Left lung (tissue), 4 donors: ENCODE measurements at regions not wholly inside any gene's neighbourhood (a gene's known extent, or its start where the extent isn't known, plus 50 kb on each side); places are given as distances from the start of the nearest gene placed in this dataset.
"Not testable (repeated sequence)": the region's sequence is repeated elsewhere in the genome, so short reads cannot be mapped to it uniquely, and the experiment has no call there.

Source experiments
- ATAC-seq: fragments of 200-7000 bp; cut with Tn5 transposase; one replicate; pipeline ENCODE4 v1.9.1; 2020; ENCODE audit warnings: moderate library complexity
- DNase-seq, 4 donors: peaks; one replicate each; pipeline ENCODE4 v3.0.0-alpha.2; 2013 to 2020
- H3K27ac ChIP-seq, 2 donors: fragments of 200-600 bp; sonication (generic) in 1 of 2; one replicate each; pipeline versions ENCODE4 v1.5.0 to v1.8.0; 2020 to 2021
- H3K27me3 ChIP-seq, 2 donors: fragments of 200-600 bp; sonication (generic) in 1 of 2; one replicate each; pipeline versions ENCODE4 v1.5.0 to v1.8.0; 2020 to 2021
- H3K36me3 ChIP-seq, 2 donors: fragments of 200-600 bp; sonication (generic) in 1 of 2; one replicate each; pipeline versions ENCODE4 v1.5.0 to v1.8.0; 2020 to 2021
- H3K4me1 ChIP-seq, 2 donors: fragments of 200-600 bp; one replicate each; pipeline ENCODE4 v1.8.0; 2021
- H3K4me3 ChIP-seq, 2 donors: fragments of 200-600 bp; sonication (generic) in 1 of 2; one replicate each; pipeline versions ENCODE4 v1.5.0 to v1.8.0; 2020 to 2021; ENCODE audit warnings: mild to moderate bottlenecking in 1 of 2
- H3K9me3 ChIP-seq, 2 donors: fragments of 200-600 bp; sonication (generic) in 1 of 2; one replicate each; pipeline versions ENCODE4 v1.5.0 to v1.8.0; 2020 to 2021
- CTCF ChIP-seq, 2 donors: fragments of 200-600 bp; sonication (generic) in 1 of 2; IDR thresholded peaks; one replicate each; pipeline versions ENCODE4 v1.5.0 to v1.8.0; 2021; ENCODE audit warnings: antibody characterized with exemption in 2 of 2
- intact Hi-C, 2 donors: fragments of 100-400 bp; cut with DNase I; formaldehyde crosslinking; loops; one replicate each; pipeline versions ENCODE4 v1.11.2 to v1.14.2; 2022
- donor health status: DM: no; HTN: yes; CAD: no.
- donor health status: DM: no; HTN: no; CAD: no.

DNA sequence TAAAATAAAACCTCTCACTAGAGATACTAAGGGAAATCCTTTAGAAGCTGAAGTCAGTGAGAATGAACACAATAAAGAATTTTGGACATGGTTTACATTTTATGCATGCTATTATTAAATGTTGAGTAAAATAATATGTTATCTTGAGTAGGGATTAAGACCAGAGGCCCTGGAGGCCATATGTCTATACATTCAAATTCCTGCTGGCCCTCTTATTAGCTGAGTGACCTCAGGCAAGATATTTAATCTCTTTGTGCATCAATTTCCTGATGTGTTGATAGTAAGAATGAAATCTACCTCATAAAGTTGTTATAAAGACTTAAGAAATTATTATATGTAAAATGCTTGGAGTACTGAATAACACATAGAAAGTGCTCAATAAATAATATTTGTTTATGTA, 281.1 kb upstream of the KLF4 start:
- ATAC-seq = no peak
- Histone ChIP-seq H3K4me3 (no peak overlapping the region), H3K27ac (no peak overlapping the region), H3K36me3 (no peaks in the 10 kb centered on the region), H3K27me3 (no peaks in the 10 kb centered on the region), H3K9me3 (peaks cover 0 to 9% of the 10 kb centered on the region in 2 donors), H3K4me1 (peaks cover 0 to 8% of the 10 kb centered on the region in 2 donors)
- no peak for DNase-seq
- intact Hi-C loops = no loop called here
- no peak for TF ChIP-seq CTCF (IDR thresholded peaks at IDR 0.05)

- ATAC-seq = peak; percentile 27
- no peaks in the 10 kb centered on the region for H3K36me3 ChIP-seq
- H3K4me3 ChIP-seq = no peak overlapping the region
- intact Hi-C loops = no loop called here
- no peak overlapping the region for H3K27ac ChIP-seq
- peaks cover 0 to 7% of the 10 kb centered on the region in 2 donors for H3K9me3 ChIP-seq
- no peaks in the 10 kb centered on the region for H3K27me3 ChIP-seq
- DNase-seq = no peak
- TF ChIP-seq CTCF (IDR thresholded peaks at IDR 0.05) = no peak
- peaks cover 0 to 5% of the 10 kb centered on the region in 2 donors for H3K4me1 ChIP-seq
Measured at GRCh38 chr9:107768224-107768623, 278.7 kb upstream of the KLF4 start.

GRCh38 chr9:107767711-107768110, 278.1 kb upstream of the KLF4 start:
- no peaks in the 10 kb centered on the region for H3K27me3 ChIP-seq
- intact Hi-C loops = no loop called here
- H3K27ac ChIP-seq = no peak overlapping the region
- ATAC-seq (no peak), DNase-seq (no peak)
- H3K4me3 ChIP-seq = no peak overlapping the region
- TF ChIP-seq CTCF (IDR thresholded peaks at IDR 0.05) = no peak
- peaks cover 0 to 2% of the 10 kb centered on the region in 2 donors for H3K9me3 ChIP-seq
- H3K36me3 ChIP-seq = no peaks in the 10 kb centered on the region
- H3K4me1 ChIP-seq = peaks cover 0 to 5% of the 10 kb centered on the region in 2 donors

- H3K4me3 ChIP-seq, intact Hi-C loops, ATAC-seq, H3K27ac ChIP-seq, H3K36me3 ChIP-seq, H3K27me3 ChIP-seq, H3K9me3 ChIP-seq, DNase-seq: not testable (repeated sequence)
- peaks cover 0 to 22% of the 10 kb centered on the region in 2 donors for H3K4me1 ChIP-seq
Measured at GRCh38 chr9:107763469-107763868, 273.9 kb upstream of the KLF4 start.

- no peak for TF ChIP-seq CTCF (IDR thresholded peaks at IDR 0.05)
- intact Hi-C loops = no loop called here
Measured at GRCh38 chr9:107761307-107761706, 271.7 kb upstream of the KLF4 start.

More at GRCh38 chr9:107761307-107761706, 271.7 kb upstream of the KLF4 start:
- ATAC-seq = no peak
- no peaks in the 10 kb centered on the region for H3K36me3 ChIP-seq
- H3K4me1 ChIP-seq = peaks cover 0 to 17% of the 10 kb centered on the region in 2 donors
- no peaks in the 10 kb centered on the region for H3K9me3 ChIP-seq
- H3K27me3 ChIP-seq = no peaks in the 10 kb centered on the region
- H3K4me3 ChIP-seq = no peak overlapping the region
- no peak for DNase-seq
- H3K27ac ChIP-seq = peak overlapping the region in 1 of 2 donors; percentile 92
